IPS-15b (cell line): ENCODE measurements at regions not wholly inside any gene's neighbourhood (a gene's known extent, or its start where the extent isn't known, plus 50 kb on each side); places are given as distances from the start of the nearest gene placed in this dataset.
"Not testable (repeated sequence)": the region's sequence is repeated elsewhere in the genome, so short reads cannot be mapped to it uniquely, and the experiment has no call there.

Source experiments
- H3K27me3 ChIP-seq: one replicate; pipeline ENCODE4 v1.6.1; 2013; ENCODE audit warnings: low read length; ENCODE audit not compliant: control insufficient read depth, insufficient read depth
- H3K36me3 ChIP-seq: one replicate; pipeline ENCODE4 v1.6.1; 2013; ENCODE audit warnings: low read length; ENCODE audit not compliant: control insufficient read depth, insufficient read depth
- H3K4me1 ChIP-seq: one replicate; pipeline ENCODE4 v1.6.1; 2013; ENCODE audit warnings: mild to moderate bottlenecking, low read length; ENCODE audit not compliant: control insufficient read depth, insufficient read depth
- H3K4me3 ChIP-seq: one replicate; pipeline ENCODE4 v1.5.1; 2013; ENCODE audit warnings: low read depth, low read length
- H3K9ac ChIP-seq: one replicate; pipeline ENCODE4 v1.6.1; 2013; ENCODE audit warnings: low read depth, mild to moderate bottlenecking, low read length
- H3K9me3 ChIP-seq: one replicate; pipeline ENCODE4 v1.6.1; 2013; ENCODE audit warnings: mild to moderate bottlenecking, low read length; ENCODE audit not compliant: control insufficient read depth, insufficient read depth

DNA sequence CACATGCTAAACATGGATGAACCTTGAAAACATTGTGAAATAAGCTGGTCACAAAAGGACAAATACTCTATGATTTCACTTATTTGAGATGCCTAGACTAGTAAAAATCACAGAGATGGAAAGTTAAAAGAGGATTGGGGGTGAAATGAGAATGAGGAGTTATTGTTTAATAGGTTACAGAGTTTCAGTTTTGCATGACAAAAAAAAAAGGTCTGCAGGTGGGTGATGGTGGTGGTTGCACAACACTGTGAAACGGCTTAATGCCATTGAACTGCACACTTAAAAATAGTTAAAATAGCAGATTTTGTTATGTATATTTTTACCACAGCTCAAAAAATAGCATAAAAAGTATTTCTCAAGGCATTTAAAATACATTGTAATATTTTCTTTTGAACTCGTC lies 151.9 kb upstream of the NRXN3 start:
- H3K27me3 ChIP-seq: no peaks in the 10 kb centered on the region

DNA sequence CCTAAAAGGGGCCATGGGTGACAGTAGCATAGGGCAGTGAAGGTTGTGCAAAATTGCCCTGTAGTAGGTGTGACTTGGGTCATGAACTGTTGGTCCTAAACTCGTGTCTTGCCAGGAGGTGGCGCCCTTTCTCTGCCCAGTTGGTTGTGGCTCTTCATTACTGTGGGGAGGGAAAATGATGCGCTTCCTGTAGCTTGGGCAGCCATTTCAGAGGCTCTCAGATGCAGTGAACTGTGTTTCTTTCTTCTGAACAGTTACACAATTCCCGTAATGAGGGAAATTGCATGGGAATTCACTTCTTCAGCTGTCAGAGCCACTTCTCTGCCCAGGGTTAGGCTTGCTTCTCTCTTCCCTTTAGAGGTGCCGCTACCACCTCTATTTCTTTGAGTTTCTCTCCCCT lies 148.1 kb upstream of the NRXN3 start:
- H3K36me3 ChIP-seq: no peaks in the 10 kb centered on the region
- H3K4me3 ChIP-seq: no peak overlapping the region
- H3K27me3 ChIP-seq: no peaks in the 10 kb centered on the region
- H3K9ac ChIP-seq: no peak overlapping the region
- no peaks in the 10 kb centered on the region for H3K4me1 ChIP-seq
- no peaks in the 10 kb centered on the region for H3K9me3 ChIP-seq

More for the DNA sequence above, 151.9 kb upstream of the NRXN3 start:
- no peaks in the 10 kb centered on the region for H3K36me3 ChIP-seq
- H3K4me1 ChIP-seq: no peaks in the 10 kb centered on the region
- H3K9ac ChIP-seq: no peak overlapping the region
- no peak overlapping the region for H3K4me3 ChIP-seq
- H3K9me3 ChIP-seq: no peaks in the 10 kb centered on the region

DNA sequence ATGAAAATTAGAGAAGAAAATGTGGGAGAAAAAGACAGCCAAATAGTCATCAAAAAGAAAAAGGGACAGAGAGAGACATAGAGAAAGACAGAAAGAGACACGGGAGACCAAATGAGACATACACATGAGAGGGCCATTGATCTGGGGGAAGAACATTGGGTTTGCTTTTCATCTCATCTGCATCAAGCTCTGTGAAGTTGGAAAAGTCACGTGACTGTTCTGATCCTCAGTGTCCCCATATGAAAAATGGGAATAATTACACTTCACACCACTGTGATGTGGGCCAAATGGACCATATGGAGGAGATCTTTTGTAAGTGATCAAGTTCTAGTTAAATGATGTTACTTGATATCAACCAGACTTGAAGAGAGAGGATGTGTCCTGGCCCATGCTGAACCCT lies 147.1 kb upstream of the NRXN3 start:
- no peaks in the 10 kb centered on the region for H3K9me3 ChIP-seq
- no peaks in the 10 kb centered on the region for H3K36me3 ChIP-seq
- no peak overlapping the region for H3K9ac ChIP-seq
- H3K4me3 ChIP-seq: no peak overlapping the region
- no peaks in the 10 kb centered on the region for H3K27me3 ChIP-seq
- no peaks in the 10 kb centered on the region for H3K4me1 ChIP-seq

DNA sequence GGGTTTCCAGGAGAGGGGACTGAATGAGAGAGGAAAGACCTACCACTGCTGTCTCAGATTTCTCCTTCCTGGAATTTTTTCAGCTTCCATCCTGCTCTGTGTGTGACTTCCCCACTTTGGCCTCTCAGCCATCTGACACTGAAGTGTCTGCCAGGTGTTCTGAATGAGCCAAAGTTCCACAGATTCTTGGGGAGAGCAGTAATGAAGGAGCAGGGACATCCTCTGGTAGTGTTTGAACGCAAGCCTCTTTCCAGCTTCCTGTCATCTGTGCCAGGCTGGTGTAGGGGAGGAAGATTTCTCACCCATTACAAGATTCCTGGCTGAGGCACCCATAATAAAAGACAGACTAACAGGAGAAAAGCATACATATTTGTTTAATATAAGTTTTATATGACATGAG lies 141.7 kb upstream of the NRXN3 start:
- H3K27me3 ChIP-seq: no peaks in the 10 kb centered on the region
- no peak overlapping the region for H3K4me3 ChIP-seq
- H3K9ac ChIP-seq: no peak overlapping the region
- H3K9me3 ChIP-seq: no peaks in the 10 kb centered on the region
- peaks cover 7% of the 10 kb centered on the region for H3K4me1 ChIP-seq
- no peaks in the 10 kb centered on the region for H3K36me3 ChIP-seq

DNA sequence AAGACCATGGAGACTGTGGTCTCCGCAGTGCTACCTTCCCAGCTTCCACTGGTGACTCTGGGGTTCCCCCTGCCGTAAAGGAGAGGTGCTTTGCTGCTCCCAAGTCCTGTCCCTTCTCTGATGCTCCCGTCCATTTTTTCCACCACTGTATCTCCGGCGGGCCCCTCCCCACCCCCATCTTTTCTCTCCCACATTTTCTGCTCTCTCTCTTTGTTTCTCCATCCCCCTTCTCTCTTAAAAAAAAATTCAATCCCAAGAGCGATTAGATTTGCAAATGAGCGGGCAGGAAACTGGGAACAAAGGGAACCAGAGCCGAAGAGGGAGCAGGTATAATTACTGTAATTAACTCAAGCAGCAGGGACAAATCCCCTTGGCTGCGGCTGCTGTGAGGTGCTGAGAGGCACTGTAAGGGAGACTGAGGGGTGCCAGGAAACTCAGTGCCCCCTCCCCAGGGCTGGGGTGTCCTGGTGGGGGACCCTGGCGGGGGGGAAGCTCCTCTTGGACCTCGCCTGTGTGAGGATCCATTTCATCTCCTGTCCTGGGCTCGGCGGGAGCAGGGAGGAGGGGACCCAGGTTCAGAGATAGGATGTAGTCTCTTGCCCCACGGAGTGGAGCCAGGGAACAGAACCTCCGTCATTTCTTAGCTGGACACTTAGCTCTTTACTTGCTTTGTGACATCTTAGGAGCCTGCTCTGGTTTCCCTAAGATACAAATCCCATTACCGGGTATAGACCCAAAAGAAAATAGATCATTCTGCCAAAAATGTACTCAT lies 140.4 kb upstream of the NRXN3 start:
- H3K9me3 ChIP-seq: no peaks in the 10 kb centered on the region
- H3K36me3 ChIP-seq: no peaks in the 10 kb centered on the region
- peak overlapping the region; percentile 19 for H3K4me3 ChIP-seq
- peaks cover 7% of the 10 kb centered on the region for H3K4me1 ChIP-seq
- H3K9ac ChIP-seq: no peak overlapping the region
- no peaks in the 10 kb centered on the region for H3K27me3 ChIP-seq

DNA sequence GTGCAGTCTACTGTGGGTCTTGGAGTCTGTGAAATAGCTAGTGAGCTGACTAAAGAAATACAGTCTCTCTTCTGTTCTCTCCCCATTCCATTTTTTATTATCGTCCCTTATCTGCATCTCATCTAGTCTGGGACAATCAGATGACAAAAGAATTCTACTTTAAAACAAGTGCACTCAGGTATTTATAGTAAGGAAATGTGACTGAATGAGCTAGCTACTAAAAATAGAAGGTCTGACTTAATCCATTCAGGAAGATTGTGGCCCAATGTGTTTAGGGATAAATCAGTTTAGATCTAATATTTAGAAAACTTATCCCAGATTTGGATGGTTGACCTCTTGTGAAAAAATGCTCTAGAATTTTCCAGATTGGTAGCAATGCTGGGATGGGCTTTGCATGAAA lies 126.8 kb upstream of the NRXN3 start:
- Histone ChIP-seq H3K9me3 (no peaks in the 10 kb centered on the region), H3K27me3 (no peaks in the 10 kb centered on the region), H3K4me3 (no peak overlapping the region), H3K36me3 (no peaks in the 10 kb centered on the region), H3K4me1 (no peaks in the 10 kb centered on the region), H3K9ac (no peak overlapping the region)

DNA sequence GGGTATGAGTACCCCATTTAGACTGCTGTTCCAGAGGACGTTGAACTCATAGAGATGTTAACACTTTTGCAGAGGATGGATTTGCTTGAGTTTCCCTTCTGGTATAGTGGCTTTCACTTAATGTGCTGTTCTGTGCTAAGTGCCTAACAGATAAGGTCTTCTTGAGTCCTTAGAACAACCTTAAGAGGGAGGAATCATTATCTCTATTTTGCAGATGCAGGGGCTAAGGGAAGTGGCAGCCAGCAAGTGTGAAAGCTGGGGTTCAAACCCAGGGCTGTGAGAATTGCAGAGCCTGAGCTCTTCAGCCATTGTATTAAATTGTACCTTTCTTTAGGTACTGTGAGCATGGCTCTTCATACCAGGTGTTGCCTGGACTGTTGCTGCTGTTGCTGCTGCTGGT lies 122.1 kb upstream of the NRXN3 start:
- H3K4me1 ChIP-seq: no peaks in the 10 kb centered on the region
- no peak overlapping the region for H3K9ac ChIP-seq
- no peaks in the 10 kb centered on the region for H3K27me3 ChIP-seq
- H3K9me3 ChIP-seq: no peaks in the 10 kb centered on the region
- no peaks in the 10 kb centered on the region for H3K36me3 ChIP-seq
- H3K4me3 ChIP-seq: no peak overlapping the region

DNA sequence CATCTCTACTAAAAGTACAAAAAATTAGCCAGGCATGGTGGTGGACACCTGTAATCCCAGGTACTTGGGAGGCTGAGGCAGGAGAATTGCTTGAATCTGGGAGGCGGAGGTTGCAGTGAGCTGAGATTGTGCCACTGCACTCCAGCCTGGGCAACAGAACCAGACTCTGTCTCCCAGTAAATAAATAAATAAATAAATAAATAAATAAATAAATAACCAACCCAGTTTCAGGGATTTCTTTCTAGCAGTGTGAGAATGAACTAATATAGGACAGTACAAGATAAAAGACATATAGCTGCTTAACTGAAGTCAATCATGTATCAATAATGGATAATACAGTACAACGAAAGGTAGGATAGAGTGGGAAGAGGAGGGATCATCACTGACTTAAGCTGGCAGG lies 113.3 kb upstream of the NRXN3 start:
- not testable (repeated sequence) for H3K4me1 ChIP-seq, H3K4me3 ChIP-seq, H3K9me3 ChIP-seq, H3K9ac ChIP-seq, H3K36me3 ChIP-seq, H3K27me3 ChIP-seq

DNA sequence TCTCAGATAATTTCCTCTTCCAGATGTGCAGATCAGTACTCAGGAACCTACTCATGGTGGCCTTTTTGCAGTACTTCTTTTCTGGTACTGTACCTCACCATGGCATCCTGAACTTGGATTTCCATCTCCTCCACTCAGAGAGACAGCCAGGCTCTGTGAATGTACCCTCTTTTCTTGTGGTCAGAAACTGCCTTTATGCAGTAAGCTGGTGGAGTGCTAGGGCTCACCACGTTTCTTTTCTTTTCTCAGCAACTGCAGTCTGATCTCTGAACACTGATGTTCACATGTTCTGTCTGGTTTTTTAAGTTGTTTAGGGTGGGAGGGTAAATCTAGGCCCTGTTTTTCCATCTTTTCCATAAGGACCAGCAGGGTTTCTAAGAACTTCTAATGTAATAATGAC lies 99.8 kb upstream of the NRXN3 start:
- no peaks in the 10 kb centered on the region for H3K9me3 ChIP-seq
- no peaks in the 10 kb centered on the region for H3K4me1 ChIP-seq
- no peaks in the 10 kb centered on the region for H3K27me3 ChIP-seq
- no peak overlapping the region for H3K4me3 ChIP-seq
- H3K9ac ChIP-seq: no peak overlapping the region
- H3K36me3 ChIP-seq: no peaks in the 10 kb centered on the region

DNA sequence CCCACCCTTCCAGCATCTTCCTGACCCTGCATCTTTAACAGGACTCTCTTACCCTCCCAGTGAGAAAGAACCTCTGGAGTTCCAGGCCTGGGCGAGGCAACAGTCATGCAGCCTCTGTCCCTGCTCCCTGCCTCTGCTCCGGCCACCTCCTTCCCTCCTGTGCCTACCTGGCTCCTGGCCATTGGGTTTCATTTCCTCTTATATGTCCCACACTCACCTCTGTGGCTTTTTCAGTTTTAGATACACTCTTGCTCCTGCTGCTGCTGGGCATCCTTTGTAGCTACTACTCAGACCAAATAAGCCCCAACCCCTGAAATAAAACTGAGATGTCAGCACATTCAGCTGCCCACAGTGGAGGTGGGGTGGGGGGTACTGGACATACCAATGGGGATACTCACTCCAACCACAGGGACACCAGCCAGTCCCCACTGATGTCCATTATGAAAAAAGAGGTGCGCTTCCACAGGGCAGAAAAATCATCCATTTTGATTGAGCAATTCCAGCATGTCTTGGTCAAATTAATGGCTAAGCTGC lies 99.1 kb upstream of the NRXN3 start:
- no peaks in the 10 kb centered on the region for H3K27me3 ChIP-seq
- H3K4me1 ChIP-seq: no peaks in the 10 kb centered on the region
- no peak overlapping the region for H3K4me3 ChIP-seq
- no peak overlapping the region for H3K9ac ChIP-seq
- H3K9me3 ChIP-seq: no peaks in the 10 kb centered on the region
- no peaks in the 10 kb centered on the region for H3K36me3 ChIP-seq

DNA sequence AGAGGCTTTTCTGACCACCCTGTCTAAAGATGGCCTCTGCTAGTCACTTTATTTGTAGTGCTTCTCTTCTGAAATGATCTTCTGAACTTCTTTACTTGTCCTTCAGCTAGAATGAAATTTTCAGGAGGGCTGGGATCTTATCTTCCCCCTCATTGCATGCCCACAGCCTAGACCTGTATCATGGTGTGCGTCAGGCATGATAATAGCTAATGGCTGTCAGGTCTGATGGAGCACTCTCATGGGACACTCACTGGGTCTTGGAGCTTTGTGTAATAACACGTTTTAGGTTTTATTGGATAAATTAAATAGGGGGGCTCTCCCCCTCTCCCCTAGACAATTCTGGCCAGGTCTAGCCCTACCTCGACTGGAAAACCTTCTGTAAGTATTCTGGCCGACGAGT lies 97.1 kb upstream of the NRXN3 start:
- Histone ChIP-seq H3K36me3 (no peaks in the 10 kb centered on the region), H3K4me3 (no peak overlapping the region), H3K27me3 (no peaks in the 10 kb centered on the region), H3K9me3 (no peaks in the 10 kb centered on the region), H3K4me1 (no peaks in the 10 kb centered on the region), H3K9ac (no peak overlapping the region)

DNA sequence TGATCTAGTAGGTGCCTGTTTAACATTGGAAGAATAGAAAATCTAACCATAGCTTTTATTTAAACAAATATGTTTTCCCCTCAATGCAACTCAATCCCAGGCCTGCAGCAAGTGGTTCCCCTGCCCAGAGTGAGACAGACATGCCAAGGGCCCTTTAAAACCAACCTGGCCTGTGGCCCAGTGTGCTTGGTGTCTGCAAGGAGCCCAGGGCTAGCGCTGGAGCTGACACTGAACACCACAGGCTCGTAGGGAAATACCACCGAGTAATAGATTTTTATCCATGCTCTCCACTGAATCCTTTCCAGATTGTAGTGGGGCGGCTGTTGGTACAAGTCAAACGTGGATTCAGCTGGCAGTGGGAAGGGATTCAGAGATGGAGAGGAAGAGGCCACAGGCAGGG lies 95.6 kb upstream of the NRXN3 start:
- H3K9ac ChIP-seq: no peak overlapping the region
- H3K27me3 ChIP-seq: no peaks in the 10 kb centered on the region
- H3K36me3 ChIP-seq: no peaks in the 10 kb centered on the region
- no peaks in the 10 kb centered on the region for H3K4me1 ChIP-seq
- H3K4me3 ChIP-seq: no peak overlapping the region
- H3K9me3 ChIP-seq: no peaks in the 10 kb centered on the region
